ENCODE measurements at regions not wholly inside any gene's neighbourhood (a gene's known extent, or its start where the extent isn't known, plus 50 kb on each side); places are given as distances from the start of the nearest gene placed in this dataset.

GRCh38 chr5:14958188-14958587 is 86.6 kb upstream of the ANKH start:
- TF ChIP-seq POLR2A (IDR thresholded peaks at IDR 0.05; ENCODE audit: low read depth, low read length) = no peak
- no peak for TF ChIP-seq CTCF (IDR thresholded peaks at IDR 0.05; ENCODE audit: extremely low read depth in 1 of 2, insufficient read depth in 1 of 2, low read depth in 1 of 2, low read length in 2 of 2)

Measured in endothelial cell of umbilical vein (primary cell).